ENCODE measurements at regions not wholly inside any gene's neighbourhood (a gene's known extent, or its start where the extent isn't known, plus 50 kb on each side); places are given as distances from the start of the nearest gene placed in this dataset.
A peak's percentile ranks its signal among the peaks of the same experiment; 100 is the strongest.

GRCh38 chr3:190229632-190230424 lies 92.4 kb downstream of the CLDN1 start:
- no peak for TF ChIP-seq CTCF (conservative IDR thresholded peaks at IDR 0.05; ENCODE audit: control insufficient read depth, insufficient read depth, low read depth, low read length)
- H3K4me3 ChIP-seq (ENCODE audit: control insufficient read depth, low read depth, low read length), result no peak overlapping the region
- DNase-seq (ENCODE audit: low read depth), result peak; percentile 29

- no peak for DNase-seq (ENCODE audit: low read depth)
- no peak for TF ChIP-seq CTCF (conservative IDR thresholded peaks at IDR 0.05; ENCODE audit: control insufficient read depth, insufficient read depth, low read depth, low read length)
- H3K4me3 ChIP-seq (ENCODE audit: control insufficient read depth, low read depth, low read length), result no peak overlapping the region
These were observed 95.2 kb downstream of the CLDN1 start for GRCh38 chr3:190227064-190227463.

- peak; percentile 49 for DNase-seq (ENCODE audit: low read depth)
- no peak overlapping the region for H3K4me3 ChIP-seq (ENCODE audit: control insufficient read depth, low read depth, low read length)
- TF ChIP-seq CTCF (conservative IDR thresholded peaks at IDR 0.05; ENCODE audit: control insufficient read depth, insufficient read depth, low read depth, low read length), result peak; percentile 57
These were observed 97.2 kb downstream of the CLDN1 start for GRCh38 chr3:190224863-190225692.

- H3K4me3 ChIP-seq (ENCODE audit: control insufficient read depth, low read depth, low read length), result no peak overlapping the region
- no peak for DNase-seq (ENCODE audit: low read depth)
- no peak for TF ChIP-seq CTCF (conservative IDR thresholded peaks at IDR 0.05; ENCODE audit: control insufficient read depth, insufficient read depth, low read depth, low read length)
These were observed 97.8 kb downstream of the CLDN1 start for GRCh38 chr3:190224456-190224855.

- no peak for DNase-seq (ENCODE audit: low read depth)
- H3K4me3 ChIP-seq (ENCODE audit: control insufficient read depth, low read depth, low read length), result no peak overlapping the region
- no peak for TF ChIP-seq CTCF (conservative IDR thresholded peaks at IDR 0.05; ENCODE audit: control insufficient read depth, insufficient read depth, low read depth, low read length)
These were observed 99.3 kb downstream of the CLDN1 start for GRCh38 chr3:190222916-190223315.

- TF ChIP-seq CTCF (conservative IDR thresholded peaks at IDR 0.05; ENCODE audit: control insufficient read depth, insufficient read depth, low read depth, low read length), result no peak
- no peak for DNase-seq (ENCODE audit: low read depth)
- no peak overlapping the region for H3K4me3 ChIP-seq (ENCODE audit: control insufficient read depth, low read depth, low read length)
These were observed 99.9 kb downstream of the CLDN1 start for GRCh38 chr3:190222360-190222759.

All from fibroblast of mammary gland (primary cell).